ENCODE measurements at regions not wholly inside any gene's neighbourhood (a gene's known extent, or its start where the extent isn't known, plus 50 kb on each side); places are given as distances from the start of the nearest gene placed in this dataset.
A peak's percentile ranks its signal among the peaks of the same experiment; 100 is the strongest.

DNA sequence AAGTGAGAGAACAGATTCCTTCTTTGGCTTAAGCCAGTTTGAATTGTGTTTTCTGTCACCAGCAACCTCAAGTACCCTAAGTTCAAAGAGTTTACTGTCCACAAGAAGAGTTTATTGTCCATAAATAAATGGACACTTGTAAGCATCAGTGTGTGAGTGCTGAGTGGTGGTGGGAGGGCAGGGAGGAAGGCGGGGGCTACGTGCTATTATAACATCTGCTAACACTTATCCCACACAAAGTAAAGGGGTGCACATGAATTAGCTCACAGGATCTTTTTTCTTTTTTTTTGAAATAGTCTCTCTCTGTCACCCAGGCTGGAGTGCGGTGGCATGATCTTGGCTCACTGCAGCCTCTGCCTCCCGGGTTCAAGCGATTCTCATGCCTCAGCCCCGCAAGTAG lies 87.2 kb downstream of the MICALL2 start:
- Mint-ChIP-seq H3K9me3 (no peaks in the 10 kb centered on the region), H3K27ac (no peak overlapping the region), H3K36me3 (no peaks in the 10 kb centered on the region)
- ATAC-seq (no peak), DNase-seq (ENCODE audit: low spot score in 2 of 2) (no peak)

DNA sequence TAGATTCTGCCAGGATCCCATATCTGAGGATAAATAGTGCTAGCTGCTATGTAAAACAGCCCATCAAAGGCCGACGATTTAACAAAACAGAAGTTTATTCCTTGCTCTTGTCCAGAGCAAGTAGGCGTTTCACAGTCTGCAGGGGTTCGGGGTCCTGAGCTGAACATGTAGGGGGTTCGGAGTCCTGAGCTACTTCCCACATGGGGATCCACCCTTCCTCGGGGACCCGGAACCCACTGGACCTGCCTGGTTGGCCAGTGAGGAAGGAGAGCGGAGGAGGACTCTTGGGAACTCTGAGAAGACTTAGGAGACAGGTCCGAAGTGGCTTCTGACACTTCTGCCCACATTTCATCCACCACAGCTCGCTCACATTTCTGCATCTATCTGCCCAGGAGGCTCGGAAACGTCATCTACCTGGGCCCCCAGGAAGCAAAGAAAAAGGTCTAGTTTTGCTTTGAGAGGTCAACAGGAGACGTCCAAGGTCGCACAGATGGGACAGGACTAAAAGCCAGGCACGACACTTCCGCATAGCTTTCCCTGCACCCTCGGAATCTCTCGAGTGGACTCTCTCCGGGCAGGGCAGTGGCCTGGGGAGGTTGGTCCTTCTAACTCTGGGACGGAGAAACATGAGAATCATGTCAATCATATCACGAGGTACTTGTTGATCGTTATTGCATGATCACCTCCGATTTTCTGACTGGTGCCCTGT lies 86.4 kb downstream of the MICALL2 start:
- ATAC-seq (no peak), DNase-seq (ENCODE audit: low spot score in 2 of 2) (no peak)
- no peaks in the 10 kb centered on the region for H3K36me3 Mint-ChIP-seq
- H3K27ac Mint-ChIP-seq, result no peak overlapping the region
- no peaks in the 10 kb centered on the region for H3K9me3 Mint-ChIP-seq

DNA sequence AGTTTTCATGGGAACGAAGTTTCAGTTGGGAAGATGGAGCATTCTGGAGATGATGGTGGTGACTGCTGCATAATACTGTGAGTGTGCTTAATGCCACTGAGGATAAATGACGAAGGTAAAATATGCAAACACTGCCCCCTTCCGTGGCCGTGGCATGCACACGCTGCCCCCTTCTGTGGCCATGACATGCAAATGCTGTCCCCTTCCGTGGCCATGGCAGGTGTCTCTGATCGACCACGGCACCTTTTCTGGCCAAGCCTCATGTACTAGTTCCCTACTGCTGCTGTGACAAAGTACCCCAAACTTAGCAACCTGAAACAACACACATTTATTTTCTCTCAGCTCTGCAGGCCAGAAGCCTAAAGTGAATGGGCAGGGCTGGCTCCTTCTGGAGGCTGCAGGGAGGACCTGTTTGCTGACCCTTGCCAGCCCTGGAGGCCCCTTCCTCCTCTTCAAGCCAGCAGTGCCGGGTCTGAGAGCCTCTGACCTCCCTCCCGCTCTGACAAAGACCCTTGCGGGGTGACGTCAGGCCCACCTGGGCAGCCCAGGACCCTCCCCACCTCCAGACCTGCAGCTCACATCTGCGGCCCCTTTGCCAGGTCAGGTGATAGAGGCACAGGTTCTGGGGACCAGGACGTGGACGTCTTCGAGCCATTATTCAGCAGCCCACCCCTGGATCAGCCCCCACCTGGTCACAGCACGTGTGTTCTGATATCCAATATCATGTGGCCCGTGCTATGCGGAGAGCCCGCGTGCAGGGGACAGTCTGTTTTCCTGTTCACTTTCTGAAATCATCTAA lies 82.0 kb downstream of the MICALL2 start:
- Mint-ChIP-seq H3K36me3 (no peaks in the 10 kb centered on the region), H3K9me3 (no peaks in the 10 kb centered on the region), H3K27ac (no peak overlapping the region)
- DNase-seq (ENCODE audit: low spot score in 2 of 2) (no peak), ATAC-seq (no peak)

DNA sequence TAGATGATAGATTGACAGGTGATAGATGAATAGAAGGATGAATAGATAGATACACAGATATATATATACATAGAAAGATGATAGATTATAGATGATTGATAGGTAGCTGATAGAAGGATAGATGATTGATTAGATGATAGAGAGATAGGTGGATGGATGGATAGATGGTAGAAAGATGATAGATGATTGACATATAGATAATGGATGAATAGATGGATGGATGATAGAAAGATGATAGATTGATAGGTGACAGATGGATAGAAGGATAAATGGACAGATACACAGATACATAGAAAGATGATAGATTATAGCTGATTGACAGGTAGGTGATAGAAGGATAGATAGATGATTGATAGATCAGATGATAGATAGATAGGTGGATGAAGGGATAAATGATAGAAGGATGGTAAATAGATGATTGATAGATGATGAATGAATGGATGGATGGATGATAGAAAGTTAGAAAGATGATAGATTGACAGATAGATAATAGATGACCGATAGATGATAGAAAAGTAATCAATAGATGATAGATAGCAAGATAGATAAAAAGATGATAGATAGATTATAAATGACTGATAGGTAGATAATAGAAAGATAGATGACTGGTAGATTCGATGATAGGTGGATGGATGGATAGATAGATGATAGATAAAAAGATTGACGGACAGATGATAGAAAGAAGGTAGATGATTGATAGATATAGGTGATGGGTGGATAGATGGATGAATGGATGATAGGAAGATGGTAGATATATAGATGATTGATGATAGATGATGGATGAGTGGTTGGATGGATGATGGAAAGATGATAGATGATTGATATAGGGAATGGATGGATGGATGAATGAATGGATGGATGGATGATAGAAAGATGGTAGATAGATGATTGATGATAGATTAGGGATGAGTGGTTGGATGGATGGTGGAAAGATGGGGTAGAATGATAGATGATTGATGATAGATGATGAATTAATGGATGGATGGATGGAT lies 80.4 kb downstream of the MICALL2 start:
- H3K27ac Mint-ChIP-seq, result no peak overlapping the region
- H3K36me3 Mint-ChIP-seq, result no peaks in the 10 kb centered on the region
- no peaks in the 10 kb centered on the region for H3K9me3 Mint-ChIP-seq
- ATAC-seq (no peak), DNase-seq (ENCODE audit: low spot score in 2 of 2) (no peak)

- no peak for DNase-seq (ENCODE audit: low spot score in 2 of 2)
These were observed 78.9 kb downstream of the MICALL2 start for GRCh38 chr7:1380231-1380815.

GRCh38 chr7:1380821-1381580 lies 78.3 kb downstream of the MICALL2 start:
- Mint-ChIP-seq H3K9me3 (peaks cover 0 to 6% of the 10 kb centered on the region in 2 donors), H3K27ac (no peak overlapping the region), H3K36me3 (peaks cover 0 to 7% of the 10 kb centered on the region in 2 donors)
- no peak for DNase-seq (ENCODE audit: low spot score in 2 of 2)
- no peak for ATAC-seq

More at GRCh38 chr7:1380231-1380815, 78.9 kb downstream of the MICALL2 start:
- peaks cover 0 to 7% of the 10 kb centered on the region in 2 donors for H3K36me3 Mint-ChIP-seq
- peaks cover 0 to 6% of the 10 kb centered on the region in 2 donors for H3K9me3 Mint-ChIP-seq
- H3K27ac Mint-ChIP-seq, result no peak overlapping the region
- no peak for ATAC-seq

DNA sequence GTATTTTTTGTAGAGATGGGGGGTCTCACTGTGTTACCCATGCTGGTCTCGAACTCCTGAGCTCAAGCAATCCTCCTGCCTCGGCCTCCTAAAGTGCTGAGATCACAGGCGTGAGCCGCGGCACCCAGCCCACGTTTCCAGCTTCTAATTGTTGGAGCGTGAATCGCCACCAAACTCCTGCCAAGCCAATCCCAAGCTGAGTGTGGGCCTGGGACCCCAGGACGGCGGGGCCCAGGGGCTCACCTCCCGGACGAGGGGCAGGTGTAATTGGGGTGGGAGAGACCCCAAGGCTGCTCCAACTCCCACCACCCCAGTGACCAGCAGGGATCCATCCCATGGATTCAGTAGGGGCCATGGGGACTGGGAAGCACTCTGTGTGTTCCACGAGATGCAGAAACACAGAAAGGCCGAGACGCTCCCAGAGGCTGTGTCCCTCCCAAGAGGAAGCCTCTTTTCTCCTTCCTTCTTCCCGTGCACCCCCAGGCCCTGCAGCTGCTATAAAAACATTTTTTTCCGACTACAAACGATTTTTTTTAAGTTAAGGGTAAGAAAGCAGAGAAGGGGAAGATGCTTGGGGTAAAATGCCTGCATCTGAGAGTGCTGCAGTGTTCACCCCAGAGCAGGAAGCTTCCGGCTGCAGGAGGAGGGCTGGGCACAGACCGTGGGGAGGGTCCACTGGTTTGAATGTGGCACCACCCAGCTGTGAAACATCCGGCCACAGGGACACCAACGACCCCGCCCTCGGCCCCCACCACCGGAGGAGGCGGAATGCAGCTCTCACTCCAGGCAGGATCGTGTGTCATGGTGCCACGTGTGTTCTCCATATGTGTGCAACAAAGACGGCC lies 76.5 kb downstream of the MICALL2 start:
- H3K36me3 Mint-ChIP-seq, result peaks cover 0 to 7% of the 10 kb centered on the region in 2 donors
- peaks cover 0 to 6% of the 10 kb centered on the region in 2 donors for H3K9me3 Mint-ChIP-seq
- no peak for DNase-seq (ENCODE audit: low spot score in 2 of 2)
- ATAC-seq, result no peak
- H3K27ac Mint-ChIP-seq, result no peak overlapping the region

DNA sequence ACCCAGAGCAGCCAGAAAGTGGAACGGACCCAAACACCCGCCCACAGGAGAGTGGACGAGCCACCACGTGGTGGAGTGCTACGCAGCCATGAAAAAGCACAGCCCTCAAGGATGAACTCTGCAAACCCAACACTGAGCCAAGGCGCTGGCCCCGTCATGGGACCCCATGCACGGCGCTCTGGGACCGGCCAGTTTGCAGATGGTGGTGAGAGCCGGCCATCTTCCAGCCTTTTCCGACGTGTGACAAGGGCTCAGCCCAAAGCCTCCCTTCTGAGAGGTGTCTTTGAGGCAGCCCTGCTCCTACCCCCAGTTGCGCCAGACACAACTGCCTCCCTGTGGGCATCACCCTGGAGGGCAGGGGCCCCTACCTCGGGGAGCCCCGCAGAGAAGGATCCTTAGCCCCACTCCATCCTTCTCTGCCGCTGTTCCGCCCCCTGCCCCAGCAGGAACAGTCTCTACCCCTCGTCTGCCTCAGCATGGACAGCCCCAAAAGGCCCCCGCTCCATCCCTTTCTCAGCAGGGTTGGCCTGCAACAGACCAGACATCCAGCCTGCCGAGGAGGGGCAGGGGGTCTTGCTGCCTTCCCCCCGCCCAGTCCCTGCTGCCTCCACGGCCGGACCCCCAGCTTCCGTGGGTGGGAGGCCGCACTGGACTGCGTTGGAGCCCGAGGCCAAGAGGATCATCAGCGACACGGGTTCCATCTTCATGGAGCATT lies 75.7 kb downstream of the MICALL2 start:
- Mint-ChIP-seq H3K9me3 (peaks cover 0 to 6% of the 10 kb centered on the region in 2 donors), H3K27ac (no peak overlapping the region), H3K36me3 (peaks cover 0 to 7% of the 10 kb centered on the region in 2 donors)
- DNase-seq (ENCODE audit: low spot score in 2 of 2), result no peak
- no peak for ATAC-seq

GRCh38 chr7:1384113-1384415 lies 75.2 kb downstream of the MICALL2 start:
- no peak for DNase-seq (ENCODE audit: low spot score in 2 of 2)
- Mint-ChIP-seq H3K9me3 (peaks cover 0 to 6% of the 10 kb centered on the region in 2 donors), H3K27ac (peak overlapping the region in 1 of 2 donors; percentile 9), H3K36me3 (peaks cover 0 to 7% of the 10 kb centered on the region in 2 donors)
- ATAC-seq, result no peak
